Midbrain (tissue), 1 donor: ENCODE measurements at regions not wholly inside any gene's neighbourhood (a gene's known extent, or its start where the extent isn't known, plus 50 kb on each side); places are given as distances from the start of the nearest gene placed in this dataset.

ENCODE experiments used
- DNase-seq: peaks from one replicate; lab custom pipeline; 2025; lab: John Stamatoyannopoulos, UW

DNA sequence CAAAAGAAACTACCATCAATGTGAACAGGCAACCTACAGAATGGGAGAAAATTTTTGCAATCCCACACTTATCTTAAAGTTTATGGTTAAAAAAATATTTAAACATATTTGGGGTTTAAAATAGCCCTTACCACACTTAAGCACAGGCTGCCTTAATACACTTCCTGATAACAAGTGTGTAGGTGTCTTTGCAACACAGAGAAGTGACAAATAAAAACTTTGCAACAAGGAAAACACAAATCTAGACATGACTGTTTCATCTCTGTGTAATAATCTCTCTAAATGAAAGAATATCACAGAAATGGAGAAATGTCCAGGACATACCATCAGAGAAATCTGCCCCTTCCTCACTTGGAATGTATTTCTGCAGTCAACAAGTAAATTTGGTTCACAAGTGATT lies 464.1 kb upstream of the ARHGEF26 start:
- no peak for DNase-seq

GRCh38 chr3:153657461-153657860 lies 463.7 kb upstream of the ARHGEF26 start:
- DNase-seq, result no peak

DNA sequence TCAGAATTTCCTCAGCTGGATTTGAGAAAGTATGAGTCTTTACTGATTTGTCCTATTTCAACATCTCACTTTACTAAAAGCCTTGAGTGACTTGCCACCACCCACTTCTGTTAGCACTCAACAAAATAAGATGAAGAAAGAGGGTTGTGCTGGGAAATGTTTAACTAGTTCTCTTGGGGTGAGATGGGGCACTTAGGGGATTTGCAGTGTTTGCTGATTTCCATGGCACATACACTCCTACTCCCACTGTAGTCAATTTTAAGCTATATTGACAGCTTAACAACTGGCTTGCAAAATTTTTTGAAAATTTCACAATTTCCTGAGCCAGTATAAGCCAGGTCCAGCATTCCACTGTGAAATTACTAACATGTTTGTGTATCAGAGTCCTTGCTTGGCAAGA lies 463.1 kb upstream of the ARHGEF26 start:
- DNase-seq, result no peak

DNA sequence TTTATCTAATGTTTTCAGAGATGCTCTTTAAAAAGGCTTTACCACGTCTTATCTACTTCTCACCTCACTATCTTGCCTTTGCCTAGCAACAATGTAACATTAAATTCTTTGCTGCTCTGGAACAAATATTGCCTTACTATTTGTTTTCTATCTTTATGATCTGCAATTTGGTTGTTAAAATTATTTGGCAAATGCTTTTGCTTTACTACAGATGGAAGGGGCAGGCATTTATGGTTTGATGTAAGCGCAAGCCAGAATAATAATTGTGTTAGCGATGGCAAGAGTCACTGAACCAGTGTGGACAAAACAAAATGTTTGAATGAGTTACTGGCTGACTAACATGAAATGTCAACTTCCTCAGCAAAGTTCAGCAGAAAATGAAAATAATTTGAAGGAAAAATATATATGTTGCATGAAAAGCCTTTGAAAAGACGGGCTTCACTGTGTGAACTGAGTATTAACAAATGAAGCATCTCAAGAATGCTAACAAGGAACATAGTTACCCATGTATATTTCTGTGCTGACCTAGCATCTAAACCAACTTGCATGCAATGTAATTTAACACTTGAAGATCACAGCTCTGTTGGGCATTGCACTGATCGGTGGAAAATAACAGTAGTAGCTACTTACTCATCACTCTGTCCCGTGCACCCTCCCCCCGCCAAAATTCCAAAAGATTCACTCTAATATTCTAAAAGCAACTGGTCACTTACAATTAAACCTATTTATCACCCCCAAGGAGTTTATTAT lies 454.0 kb upstream of the ARHGEF26 start:
- no peak for DNase-seq

GRCh38 chr3:153669527-153669926 lies 451.7 kb upstream of the ARHGEF26 start:
- no peak for DNase-seq

DNA sequence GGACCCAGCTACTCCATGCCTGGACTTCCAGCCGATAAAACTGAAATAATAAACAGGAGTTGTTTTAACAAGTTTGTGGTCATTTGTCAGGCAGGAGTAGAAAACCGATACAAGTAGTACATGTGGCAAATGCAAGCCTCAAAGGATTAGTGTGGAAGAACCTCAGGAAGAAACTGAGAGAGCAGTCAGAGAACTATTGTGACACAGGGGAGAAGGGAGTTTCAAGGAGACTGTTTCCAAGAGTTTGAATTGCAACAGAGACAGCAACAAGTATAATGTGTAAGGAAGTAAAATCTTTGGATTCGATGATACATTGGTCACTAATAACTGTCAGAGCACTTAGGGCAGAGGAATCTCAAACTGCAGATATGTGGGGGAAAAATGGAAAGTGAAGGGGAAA lies 450.6 kb upstream of the ARHGEF26 start:
- DNase-seq, result no peak

DNA sequence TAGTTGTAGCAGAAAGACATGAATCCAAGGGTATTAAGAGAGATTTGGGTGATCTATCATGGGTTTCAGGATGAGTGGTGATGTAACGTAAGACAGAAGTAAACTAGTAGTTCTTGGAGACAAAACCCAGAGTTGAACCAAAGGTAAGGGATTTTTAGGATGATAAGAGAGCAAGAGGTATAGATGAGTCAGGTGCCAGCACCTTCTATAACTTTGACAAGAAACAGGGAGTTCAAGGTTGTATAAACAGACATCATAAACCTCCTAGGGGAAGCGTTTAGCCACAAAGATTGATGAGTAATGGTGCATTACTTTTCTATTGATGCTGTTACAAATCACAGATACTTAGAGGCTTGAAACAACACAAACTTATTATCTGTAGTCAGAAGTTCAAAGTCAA lies 447.3 kb upstream of the ARHGEF26 start:
- DNase-seq, result no peak

- DNase-seq, result no peak
Observed at GRCh38 chr3:153679714-153680113, 441.5 kb upstream of the ARHGEF26 start.

GRCh38 chr3:153680526-153680925 lies 440.7 kb upstream of the ARHGEF26 start:
- no peak for DNase-seq

DNA sequence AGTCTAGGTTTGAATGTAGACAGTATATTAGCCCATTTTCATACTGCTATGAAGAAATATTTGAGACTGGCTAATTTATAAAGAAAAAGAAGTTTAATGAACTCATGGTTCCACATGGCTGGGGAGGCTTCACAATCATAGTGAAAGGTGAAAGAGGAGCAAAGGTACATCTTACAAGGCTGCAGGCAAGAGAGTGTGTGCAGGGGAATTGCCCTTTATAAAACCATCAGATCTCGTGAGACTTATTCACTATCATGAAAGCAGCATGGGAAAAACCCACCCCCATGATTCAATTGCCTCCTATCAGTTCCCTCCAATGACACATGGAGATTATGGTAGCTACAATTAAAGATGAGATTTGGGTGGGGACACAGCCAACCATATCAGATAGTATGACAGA lies 440.1 kb upstream of the ARHGEF26 start:
- DNase-seq, result no peak

DNA sequence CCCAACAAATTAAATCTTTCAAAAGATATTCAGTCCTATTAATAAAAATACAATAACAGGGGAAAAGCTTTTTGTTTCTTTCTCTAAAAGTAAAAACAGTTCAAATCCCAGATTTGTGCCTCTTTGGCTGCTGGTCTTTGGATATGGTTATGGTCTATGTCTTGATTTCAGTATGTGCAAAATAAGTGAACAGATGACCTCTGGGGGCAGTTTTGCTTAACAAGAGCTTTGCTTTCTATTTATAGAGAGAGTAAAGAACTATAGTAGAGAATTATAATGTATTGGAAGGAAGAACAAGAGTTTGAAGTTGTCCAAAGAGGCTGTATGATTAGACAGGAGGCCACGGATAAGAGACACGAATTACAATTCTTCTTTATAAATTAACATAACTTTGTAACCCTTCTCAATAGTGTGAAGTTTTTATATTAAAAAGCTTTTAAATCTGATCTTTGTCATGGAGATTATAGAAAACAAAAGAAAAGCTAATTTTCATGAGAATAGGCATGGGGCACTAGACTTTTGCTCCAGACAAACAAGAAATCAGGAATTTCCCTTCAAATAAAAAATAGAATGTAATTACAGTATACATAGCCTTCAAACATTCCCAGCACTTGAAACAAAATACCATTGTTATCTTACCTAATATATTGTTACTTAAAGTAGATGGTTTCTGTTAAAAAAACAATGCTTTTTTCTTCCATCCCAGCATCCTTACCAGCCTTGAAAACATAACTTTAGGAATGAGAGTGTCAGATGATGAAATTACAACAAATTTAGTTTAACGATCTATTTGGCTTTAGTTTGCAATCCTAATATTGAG lies 432.7 kb upstream of the ARHGEF26 start:
- DNase-seq, result no peak

DNA sequence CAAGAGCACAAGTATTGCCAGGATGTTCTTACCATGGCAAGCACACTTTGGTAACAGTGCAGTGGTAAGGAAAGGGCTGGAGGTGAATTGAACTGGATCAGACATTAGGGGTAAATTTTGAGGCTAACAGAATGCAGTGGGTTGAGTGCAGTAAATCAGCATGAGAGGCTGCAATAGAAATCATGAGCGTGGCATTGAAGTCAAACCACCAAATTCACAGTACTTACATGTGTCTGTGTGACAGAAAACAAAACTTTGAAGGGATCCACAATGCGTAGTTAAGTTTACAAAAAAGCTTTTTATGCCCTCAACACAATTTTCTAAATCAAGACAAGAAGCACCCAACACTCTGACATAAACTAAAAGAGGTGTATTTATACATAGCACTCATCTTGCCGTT lies 428.0 kb upstream of the ARHGEF26 start:
- no peak for DNase-seq

DNA sequence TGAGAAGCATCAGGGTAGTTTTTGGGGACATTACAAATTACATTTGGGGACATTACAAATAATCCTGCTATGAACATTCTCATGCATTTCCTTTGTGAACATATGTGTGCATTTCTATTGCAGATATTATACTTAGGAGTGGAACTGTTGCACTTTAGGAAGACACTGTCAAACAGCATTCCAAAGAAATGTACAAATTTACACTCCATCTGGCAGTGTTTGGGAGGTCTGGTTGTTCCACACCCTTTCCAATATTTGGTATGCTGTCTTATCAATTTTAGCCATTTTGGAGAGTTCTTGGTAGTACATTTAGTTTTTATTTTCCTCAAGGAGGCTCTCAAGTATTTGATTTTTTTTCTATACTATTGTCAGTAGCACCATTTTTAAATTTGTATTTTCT lies 419.1 kb upstream of the ARHGEF26 start:
- no peak for DNase-seq

DNA sequence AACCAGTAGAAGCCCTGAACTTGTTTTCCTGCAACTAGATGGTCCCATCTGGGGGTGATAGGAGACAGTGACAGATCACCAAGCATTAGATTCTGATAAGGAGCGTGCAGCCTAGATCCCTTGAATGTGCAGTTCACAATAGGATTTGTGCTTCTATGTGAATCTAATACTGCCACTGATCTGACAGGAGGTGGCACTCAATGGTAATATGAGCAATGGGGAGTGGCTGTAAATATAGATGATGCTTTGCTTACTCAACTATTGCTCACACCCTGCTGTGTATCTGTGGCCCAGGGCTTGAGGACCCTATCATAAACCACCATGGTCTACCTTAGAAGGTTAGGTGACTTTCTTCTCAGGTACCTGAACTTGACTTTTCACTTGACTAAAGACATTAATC lies 417.1 kb upstream of the ARHGEF26 start:
- no peak for DNase-seq

DNA sequence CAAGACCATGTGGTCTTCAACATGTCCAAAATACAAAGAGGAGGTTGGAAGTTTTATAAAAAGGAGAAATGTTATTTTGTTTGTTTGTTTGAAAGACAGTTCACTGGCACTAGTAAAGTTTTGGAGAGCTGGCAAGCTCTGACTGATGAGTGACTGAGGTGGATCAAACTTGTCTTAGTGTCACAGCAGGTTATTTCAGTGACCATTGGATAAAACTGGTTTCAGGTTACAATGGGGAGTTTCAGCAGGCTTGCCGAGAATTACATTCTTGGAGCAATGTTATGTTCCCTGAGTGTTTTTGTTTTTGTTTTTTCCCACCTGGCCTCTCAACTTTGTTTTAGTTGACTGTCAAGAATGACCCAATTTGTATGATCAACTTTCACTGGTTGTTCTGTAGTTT lies 414.5 kb upstream of the ARHGEF26 start:
- DNase-seq, result no peak

DNA sequence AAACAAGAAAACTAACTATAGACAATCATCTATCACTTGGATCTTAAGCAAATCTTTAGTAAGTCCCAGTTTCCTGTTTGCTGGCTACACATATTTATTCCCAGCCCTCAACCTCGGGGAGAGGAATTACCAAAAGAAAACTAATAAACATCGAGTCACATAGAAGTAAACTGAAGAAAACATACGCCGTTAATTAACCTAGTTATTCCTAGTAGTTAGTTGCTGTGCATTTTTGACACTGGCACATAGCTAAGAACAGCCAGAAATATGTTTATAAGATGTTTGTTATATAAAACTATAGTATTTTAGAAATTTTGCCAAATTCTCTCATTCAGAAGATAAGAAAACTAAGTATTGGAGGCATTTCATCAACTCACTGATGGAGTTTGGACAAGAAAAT lies 407.2 kb upstream of the ARHGEF26 start:
- no peak for DNase-seq

DNA sequence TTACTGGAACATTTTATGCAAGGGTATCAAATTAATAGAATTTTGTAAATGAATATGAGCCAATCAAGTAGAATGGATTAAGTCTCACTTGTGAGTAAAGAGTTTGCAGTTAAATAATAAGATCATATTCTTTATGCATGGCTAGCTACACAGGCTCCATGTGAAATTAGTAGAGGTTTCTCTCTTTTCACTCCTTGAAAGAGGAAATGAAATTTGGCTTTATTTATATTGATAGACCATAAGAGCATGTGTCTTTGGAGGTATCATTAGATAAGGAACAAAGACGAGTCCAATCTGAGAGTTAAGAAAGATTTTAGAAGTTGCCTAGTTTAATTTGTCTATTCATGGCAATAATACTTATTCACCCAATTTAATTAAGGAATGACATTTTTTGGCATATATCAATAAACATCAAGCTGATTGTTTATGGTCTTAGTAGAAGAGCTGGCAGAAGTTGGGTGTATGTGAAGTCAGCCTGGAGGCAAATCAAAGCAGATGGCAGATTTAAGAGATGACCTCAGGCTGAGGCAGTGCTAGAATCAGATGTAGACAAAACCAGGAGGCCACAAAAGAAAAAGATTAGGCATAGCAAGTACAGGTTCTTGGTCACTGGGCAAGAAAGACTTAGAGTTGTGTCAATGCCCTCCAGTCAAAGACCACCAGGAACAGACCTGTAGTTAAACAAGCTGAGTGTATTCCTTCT lies 406.5 kb upstream of the ARHGEF26 start:
- DNase-seq, result no peak

DNA sequence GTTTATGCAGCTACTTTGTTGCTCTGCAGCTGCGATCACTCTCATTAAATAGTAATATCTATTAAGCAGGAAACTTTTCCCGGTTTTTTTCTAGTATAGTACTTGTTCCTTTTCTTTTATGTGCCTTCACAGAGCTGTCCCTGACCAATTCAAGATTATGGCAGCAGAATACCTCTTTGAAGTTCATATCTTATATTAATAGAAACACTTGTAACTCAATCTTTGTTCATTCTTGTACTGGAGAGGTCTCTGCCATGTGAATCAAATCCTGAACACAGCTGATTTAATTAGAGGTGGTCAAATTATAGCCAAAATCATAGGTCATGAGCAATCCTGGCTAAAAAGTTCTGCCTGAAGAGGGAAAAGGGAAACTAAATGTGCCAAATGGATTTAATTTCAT lies 399.0 kb upstream of the ARHGEF26 start:
- no peak for DNase-seq

DNA sequence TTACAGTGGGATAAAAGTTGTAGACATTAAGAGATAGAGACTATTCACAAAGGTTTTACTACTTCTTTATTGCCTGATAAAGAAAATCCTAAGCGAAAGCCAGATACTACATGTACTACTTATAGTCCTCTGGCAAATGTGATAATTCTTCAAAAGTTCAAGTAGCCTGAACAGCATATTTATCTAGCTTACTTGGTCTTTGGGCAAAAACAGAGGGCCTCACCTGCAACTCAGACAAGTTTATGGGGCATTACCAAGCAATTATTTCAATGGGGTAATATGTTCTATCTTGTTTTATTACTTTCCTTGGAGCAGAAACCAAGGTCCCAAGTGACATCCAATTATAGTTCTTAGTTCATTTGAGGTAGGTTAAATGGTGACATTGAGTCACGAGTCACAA lies 390.1 kb upstream of the ARHGEF26 start:
- no peak for DNase-seq

DNA sequence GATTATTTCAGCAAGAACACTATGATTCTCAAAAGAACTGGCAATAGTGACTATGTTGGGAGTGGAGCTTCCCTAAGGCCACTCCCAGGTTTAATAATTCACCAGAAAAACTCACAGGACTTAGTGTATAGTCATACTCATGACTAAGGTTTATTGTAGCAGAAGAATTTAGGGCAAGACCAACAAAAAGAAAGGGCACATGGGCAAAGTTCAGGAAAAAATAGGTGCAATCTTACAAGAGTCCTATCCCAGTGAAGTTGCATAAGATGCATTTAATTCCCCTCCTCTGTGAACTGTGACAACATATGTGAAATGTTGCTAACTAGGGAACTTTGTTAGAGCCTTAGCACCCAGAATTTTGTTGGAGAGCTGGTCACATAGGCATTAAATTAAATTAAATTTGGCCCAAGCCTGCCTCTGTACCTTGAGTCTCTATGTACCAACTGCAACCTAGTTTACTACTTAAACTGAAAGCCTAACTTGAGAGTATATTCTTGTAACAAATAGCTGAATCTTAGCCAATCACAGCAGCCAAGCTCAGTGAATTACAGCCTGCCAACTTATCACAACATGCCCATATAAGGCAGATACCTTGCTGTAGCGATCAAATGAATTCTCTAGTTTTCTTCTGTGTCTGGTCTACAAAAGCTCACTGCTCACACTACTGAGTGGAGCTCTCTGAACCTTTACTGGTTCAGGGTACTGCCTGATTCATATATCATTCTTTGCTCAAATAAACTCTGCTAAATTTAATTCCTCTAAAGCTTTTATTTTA lies 386.2 kb upstream of the ARHGEF26 start:
- no peak for DNase-seq

GRCh38 chr3:153740109-153740508 lies 381.1 kb upstream of the ARHGEF26 start:
- no peak for DNase-seq

DNA sequence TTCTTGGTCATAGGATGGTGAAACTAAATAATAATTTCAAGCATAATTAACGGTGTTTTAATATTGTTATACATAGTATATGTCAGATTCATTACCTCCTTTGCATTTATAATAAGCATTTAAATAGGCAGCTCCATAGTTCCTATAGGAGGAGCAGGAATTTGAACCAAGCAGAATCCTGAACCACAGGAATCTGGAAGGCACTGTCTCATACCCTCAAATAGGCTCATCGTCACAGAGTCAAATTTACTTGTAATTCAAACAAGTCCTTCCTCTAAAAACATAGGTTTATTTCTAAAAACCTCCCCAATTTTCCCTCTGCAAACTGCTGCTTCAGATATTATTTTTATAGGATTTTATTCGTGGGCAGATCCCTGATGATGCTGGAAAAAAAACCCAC lies 376.3 kb upstream of the ARHGEF26 start:
- no peak for DNase-seq
